IMR-90 (cell line): ENCODE measurements at regions not wholly inside any gene's neighbourhood (a gene's known extent, or its start where the extent isn't known, plus 50 kb on each side); places are given as distances from the start of the nearest gene placed in this dataset.
A peak's percentile ranks its signal among the peaks of the same experiment; 100 is the strongest.

ENCODE experiments used
- ATAC-seq: fragments of 200-7000 bp; cut with Tn5 transposase; 2 replicates; pipeline ENCODE4 v1.9.1; 2020; ENCODE audit warnings: low read depth, mild to moderate bottlenecking, moderate library complexity
- BruUV-seq: library from RNA; stranded (reverse); fragments of 400-500 nt; replicated peaks from 2 replicates; lab custom pipeline; 2021; lab: Mats Ljungman, UMichigan
- CTCF ChIA-PET: fragments of 300-600 bp; formaldehyde crosslinking; extraction: SDS; loops from one replicate; lab custom pipeline; 2021; ENCODE audit warnings: antibody characterized with exemption; lab: Yijun Ruan, JAX
- POLR2A ChIA-PET: fragments of 300-600 bp; sonication (Branson Sonifier 250); formaldehyde crosslinking; loops from one replicate; lab custom pipeline; 2022; ENCODE audit warnings: antibody characterized with exemption; ENCODE audit not compliant: unreplicated experiment; lab: Charles Lee
- DNase-seq: peaks from one replicate; pipeline ENCODE4 v3.0.0; 2013
- H2AFZ ChIP-seq: replicated peaks from 2 replicates; pipeline ENCODE3; 2013; ENCODE audit warnings: low read length, mild to moderate bottlenecking; ENCODE audit not compliant: poor library complexity
- H2AK5ac ChIP-seq: 2 replicates; pipeline ENCODE4 v1.6.1; 2013; ENCODE audit warnings: low read depth, low read length, inconsistent platforms
- H2AK9ac ChIP-seq: replicated peaks from 2 replicates; pipeline ENCODE3; 2013; ENCODE audit warnings: mild to moderate bottlenecking, low read depth, low read length, moderate library complexity; ENCODE audit not compliant: poor library complexity
- H2BK120ac ChIP-seq: 2 replicates; pipeline ENCODE4 v1.6.1; 2013; ENCODE audit warnings: low read depth, low read length, inconsistent platforms
- H2BK15ac ChIP-seq: 3 replicates; pipeline ENCODE4 v1.6.1; 2013; ENCODE audit warnings: low read depth, low read length, inconsistent platforms
- H2BK20ac ChIP-seq: 2 replicates; pipeline ENCODE4 v1.6.1; 2013; ENCODE audit warnings: low read depth, mild to moderate bottlenecking, inconsistent platforms, low read length, moderate library complexity
- H2BK5ac ChIP-seq: 2 replicates; pipeline ENCODE4 v1.6.1; 2013; ENCODE audit warnings: mild to moderate bottlenecking, low read depth, low read length, inconsistent platforms; ENCODE audit not compliant: poor library complexity, severe bottlenecking
- H3K14ac ChIP-seq: replicated peaks from 2 replicates; pipeline ENCODE4 v1.6.1; 2013; ENCODE audit warnings: low read depth, low read length, inconsistent platforms
- H3K18ac ChIP-seq: 2 replicates; pipeline ENCODE4 v1.6.1; 2013; ENCODE audit warnings: low read depth, low read length, control low read depth
- H3K23ac ChIP-seq: 2 replicates; pipeline ENCODE4 v1.6.1; 2013; ENCODE audit warnings: low read depth, low read length, inconsistent platforms
- H3K27ac ChIP-seq: 2 replicates; pipeline ENCODE4 v1.5.1; 2013; ENCODE audit warnings: mild to moderate bottlenecking, control low read depth, low read length; ENCODE audit not compliant: insufficient read depth
- H3K27me3 ChIP-seq: 2 replicates; pipeline ENCODE4 v1.6.1; 2013; ENCODE audit warnings: low read length; ENCODE audit not compliant: control insufficient read depth, insufficient read depth
- H3K36me3 ChIP-seq: 2 replicates; pipeline ENCODE4 v1.6.1; 2013; ENCODE audit warnings: low read length, mixed read lengths; ENCODE audit not compliant: control insufficient read depth, insufficient read depth
- H3K4ac ChIP-seq: 2 replicates; pipeline ENCODE4 v1.6.1; 2013; ENCODE audit warnings: low read depth, low read length, inconsistent platforms
- H3K4me1 ChIP-seq: 2 replicates; pipeline ENCODE4 v1.6.1; 2013; ENCODE audit warnings: low read length, mixed read lengths; ENCODE audit not compliant: control insufficient read depth, insufficient read depth
- H3K4me2 ChIP-seq: 2 replicates; pipeline ENCODE4 v1.6.1; 2013; ENCODE audit warnings: low read depth, mild to moderate bottlenecking, control low read depth, low read length, moderate library complexity
- H3K4me3 ChIP-seq: 2 replicates; pipeline ENCODE4 v1.5.1; 2013; ENCODE audit warnings: low read depth, mild to moderate bottlenecking, control low read depth, low read length, moderate library complexity; ENCODE audit not compliant: insufficient read depth
- H3K56ac ChIP-seq: 2 replicates; pipeline ENCODE4 v1.6.1; 2013; ENCODE audit warnings: low read length, inconsistent platforms; ENCODE audit not compliant: insufficient read depth; ENCODE audit errors: extremely low read depth
- H3K79me1 ChIP-seq, 2 experiments: 2 replicates each; pipeline ENCODE4 v1.6.1; 2013; ENCODE audit warnings: low read length in 2 of 2, inconsistent platforms in 1 of 2, low read depth in 1 of 2
- H3K9ac ChIP-seq: 2 replicates; pipeline ENCODE4 v1.6.1; 2013; ENCODE audit warnings: low read depth, low read length, control low read depth
- H3K9me1 ChIP-seq: 2 replicates; pipeline ENCODE4 v1.6.1; 2013; ENCODE audit warnings: low read length, inconsistent platforms; ENCODE audit not compliant: insufficient read depth
- H3K9me3 ChIP-seq: 2 replicates; pipeline ENCODE4 v1.6.1; 2013; ENCODE audit warnings: low read length; ENCODE audit not compliant: control insufficient read depth, insufficient read depth
- H4K20me1 ChIP-seq: 2 replicates; pipeline ENCODE4 v1.6.1; 2013; ENCODE audit warnings: low read length, inconsistent platforms; ENCODE audit not compliant: insufficient read depth
- H4K5ac ChIP-seq: 2 replicates; pipeline ENCODE4 v1.6.1; 2013; ENCODE audit warnings: mild to moderate bottlenecking, low read depth, low read length, control low read depth
- H4K8ac ChIP-seq, 2 experiments: 2 replicates each; pipeline ENCODE4 v1.6.1; 2013; ENCODE audit warnings: low read depth in 2 of 2, low read length in 2 of 2, control low read depth in 1 of 2, inconsistent platforms in 1 of 2
- H4K91ac ChIP-seq: 2 replicates; pipeline ENCODE4 v1.6.1; 2013; ENCODE audit warnings: low read depth, low read length, inconsistent platforms; ENCODE audit not compliant: insufficient read depth
- POLR2A ChIP-seq: IDR thresholded peaks from 2 replicates; pipeline ENCODE4 v1.6.1; 2012; ENCODE audit warnings: mild to moderate bottlenecking, low read depth, low read length
- WGBS, 2 experiments: methylation state at CpG; one replicate each; pipeline versions ENCODE4 v1.1.5 to v1.1.7; 2013; ENCODE audit warnings: missing lambda C conversion rate in 2 of 2; ENCODE audit not compliant: insufficient read length in 1 of 2; ENCODE audit errors: extremely low coverage in 2 of 2; 5-methylcytosine and 5-hydroxymethylcytosine counted together
- dilution Hi-C: fragments of 300-500 bp; cut with HindIII; formaldehyde crosslinking; loops from one replicate; pipeline ENCODE4 v1.14.3; 2018; ENCODE audit warnings: low sequenced_read_pairs; ENCODE audit not compliant: unreplicated experiment
- in situ Hi-C: fragments of 300-500 bp; cut with MboI; formaldehyde crosslinking; loops from 3 replicates; pipeline ENCODE4 v1.14.3; 2019; ENCODE audit warnings: low sequenced_read_pairs, inconsistent platforms, mixed read lengths
- intact Hi-C: fragments of 100-400 bp; cut with micrococcal nuclease; formaldehyde crosslinking; loops from 2 replicates; pipeline ENCODE4 v1.10.0; 2022
- TF ChIP-seq, protein P1 (sequence below): conservative IDR thresholded peaks from 2 replicates; pipeline ENCODE4 v1.5.1; 2012; ENCODE audit warnings: mild to moderate bottlenecking, low read depth, low read length, improper control_type of control experiment

DNA sequence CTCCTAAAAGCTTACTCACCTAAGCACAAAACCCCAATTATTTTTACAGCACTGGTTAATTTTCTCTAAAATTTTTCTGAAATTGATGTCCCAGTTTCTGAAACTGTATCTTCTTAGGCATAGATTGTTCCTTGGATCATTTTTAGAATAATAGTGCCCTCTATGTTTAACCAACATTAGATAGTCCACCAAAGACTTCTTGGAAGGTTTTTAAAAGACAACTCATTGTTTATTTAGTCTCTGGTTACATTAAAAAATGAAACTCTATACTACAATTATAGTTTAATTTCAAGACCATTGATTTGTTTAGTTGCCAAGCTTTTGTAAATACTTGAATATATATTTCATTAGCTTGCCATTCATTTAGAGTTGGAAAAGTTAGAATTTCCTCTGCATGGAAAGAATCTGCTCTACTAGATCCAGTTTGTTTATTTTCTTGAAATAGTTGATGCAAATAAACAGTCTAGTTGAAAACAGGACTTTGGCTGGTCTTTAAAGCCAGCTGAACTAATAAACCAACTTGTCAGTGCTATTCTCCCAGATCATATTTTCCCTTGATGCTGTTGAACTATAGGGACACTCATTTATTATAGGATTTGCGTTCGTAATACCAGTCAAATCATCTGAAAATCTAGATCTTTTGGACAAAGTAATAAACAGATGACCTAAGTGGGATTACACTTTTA, 990.5 kb downstream of the TLE1 start:
- H3K9me1 ChIP-seq = no peaks in the 10 kb centered on the region
- dilution Hi-C loops = no loop called here
- no peaks in the 10 kb centered on the region for H3K36me3 ChIP-seq
- H3K79me1 ChIP-seq = no peaks in the 10 kb centered on the region
- TF ChIP-seq, protein P1, sequence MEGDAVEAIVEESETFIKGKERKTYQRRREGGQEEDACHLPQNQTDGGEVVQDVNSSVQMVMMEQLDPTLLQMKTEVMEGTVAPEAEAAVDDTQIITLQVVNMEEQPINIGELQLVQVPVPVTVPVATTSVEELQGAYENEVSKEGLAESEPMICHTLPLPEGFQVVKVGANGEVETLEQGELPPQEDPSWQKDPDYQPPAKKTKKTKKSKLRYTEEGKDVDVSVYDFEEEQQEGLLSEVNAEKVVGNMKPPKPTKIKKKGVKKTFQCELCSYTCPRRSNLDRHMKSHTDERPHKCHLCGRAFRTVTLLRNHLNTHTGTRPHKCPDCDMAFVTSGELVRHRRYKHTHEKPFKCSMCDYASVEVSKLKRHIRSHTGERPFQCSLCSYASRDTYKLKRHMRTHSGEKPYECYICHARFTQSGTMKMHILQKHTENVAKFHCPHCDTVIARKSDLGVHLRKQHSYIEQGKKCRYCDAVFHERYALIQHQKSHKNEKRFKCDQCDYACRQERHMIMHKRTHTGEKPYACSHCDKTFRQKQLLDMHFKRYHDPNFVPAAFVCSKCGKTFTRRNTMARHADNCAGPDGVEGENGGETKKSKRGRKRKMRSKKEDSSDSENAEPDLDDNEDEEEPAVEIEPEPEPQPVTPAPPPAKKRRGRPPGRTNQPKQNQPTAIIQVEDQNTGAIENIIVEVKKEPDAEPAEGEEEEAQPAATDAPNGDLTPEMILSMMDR = 0 out of 2 replicates have a peak, but pooled peaks have one; percentile 5
- TF ChIP-seq POLR2A = no peak
- H2BK5ac ChIP-seq = no peak overlapping the region
- ChIA-PET POLR2A (no interaction called here), CTCF (no interaction called here)
- no TSS peak for BruUV-seq
- H3K4ac ChIP-seq = no peak overlapping the region
- H2AK5ac ChIP-seq = no peak overlapping the region
- DNase-seq (peak; percentile 28), ATAC-seq (no peak; the same call in 1 of the 2 replicates)
- H3K14ac ChIP-seq = no peak overlapping the region
- no peaks in the 10 kb centered on the region for H4K20me1 ChIP-seq
- H2AK9ac ChIP-seq = no peak overlapping the region
- no peak overlapping the region for H3K56ac ChIP-seq
- no peak overlapping the region for H3K23ac ChIP-seq
- no peaks in the 10 kb centered on the region for H3K4me1 ChIP-seq
- no peak overlapping the region for H3K4me3 ChIP-seq
- H2BK20ac ChIP-seq = no peak overlapping the region
- in situ Hi-C loops = no loop called here
- peaks cover 2% of the 10 kb centered on the region; the same call in 1 of the 2 replicates for H3K9me3 ChIP-seq
- H3K27me3 ChIP-seq = no peaks in the 10 kb centered on the region
- no peak overlapping the region for H4K8ac ChIP-seq
- H3K9ac ChIP-seq = no peak overlapping the region
- intact Hi-C loops = no loop called here
- H4K91ac ChIP-seq = no peak overlapping the region
- no peak overlapping the region for H2AFZ ChIP-seq
- no peak overlapping the region for H3K18ac ChIP-seq
- no peak overlapping the region for H3K27ac ChIP-seq
- peak overlapping the region; percentile 27; the same call in 1 of the 2 replicates for H3K4me2 ChIP-seq
- H2BK120ac ChIP-seq = no peak overlapping the region
- H2BK15ac ChIP-seq = no peak overlapping the region
- no CpG with 5 or more reads among the region's 2 CpGs for WGBS, 2 experiments
- H4K5ac ChIP-seq = no peak overlapping the region
